H7 (cell line): ENCODE measurements at regions not wholly inside any gene's neighbourhood (a gene's known extent, or its start where the extent isn't known, plus 50 kb on each side); places are given as distances from the start of the nearest gene placed in this dataset.
A peak's percentile ranks its signal among the peaks of the same experiment; 100 is the strongest.

ENCODE experiments used
- DNase-seq: peaks from one replicate; pipeline ENCODE4 v3.0.0; 2012
- H3K27me3 ChIP-seq: 2 replicates; pipeline ENCODE4 v1.6.0; 2011; ENCODE audit warnings: mild to moderate bottlenecking, low read length; ENCODE audit not compliant: control insufficient read depth, insufficient read depth
- H3K36me3 ChIP-seq: replicated peaks from 2 replicates; pipeline ENCODE4 v1.5.1; 2011; ENCODE audit warnings: low read length; ENCODE audit not compliant: control insufficient read depth, insufficient read depth
- H3K4me3 ChIP-seq: 2 replicates; pipeline ENCODE4 v1.5.1; 2011; ENCODE audit warnings: low read depth, mild to moderate bottlenecking, control low read depth, low read length, moderate library complexity; ENCODE audit not compliant: insufficient read depth

- no peak overlapping the region for H3K4me3 ChIP-seq
- H3K27me3 ChIP-seq = no peaks in the 10 kb centered on the region; the same call in 1 of the 2 replicates
- H3K36me3 ChIP-seq = no peaks in the 10 kb centered on the region
- DNase-seq = no peak
These were observed 455.9 kb downstream of the PDCD6IP start for GRCh38 chr3:34254285-34254684.

DNA sequence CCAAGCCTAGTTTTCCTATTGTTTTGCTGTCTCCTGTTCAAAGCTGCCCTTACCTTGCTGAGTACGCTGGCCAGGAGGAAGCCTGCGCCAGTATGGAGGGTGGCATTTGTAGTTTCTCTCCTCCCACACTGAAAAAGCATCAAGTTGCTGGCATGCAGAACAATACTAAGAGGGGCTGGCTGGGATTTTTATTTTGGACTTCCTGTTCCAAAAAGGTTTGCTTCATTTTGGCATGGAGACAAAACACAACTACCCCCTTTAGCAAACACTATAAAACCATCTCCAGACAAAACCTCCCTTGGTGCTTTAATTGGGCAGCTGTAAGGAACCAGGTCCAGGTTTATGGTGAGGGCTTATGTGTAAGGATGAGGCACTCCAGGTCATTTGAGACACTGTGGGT is 457.6 kb downstream of the PDCD6IP start:
- H3K27me3 ChIP-seq = no peaks in the 10 kb centered on the region; the same call in 1 of the 2 replicates

DNA sequence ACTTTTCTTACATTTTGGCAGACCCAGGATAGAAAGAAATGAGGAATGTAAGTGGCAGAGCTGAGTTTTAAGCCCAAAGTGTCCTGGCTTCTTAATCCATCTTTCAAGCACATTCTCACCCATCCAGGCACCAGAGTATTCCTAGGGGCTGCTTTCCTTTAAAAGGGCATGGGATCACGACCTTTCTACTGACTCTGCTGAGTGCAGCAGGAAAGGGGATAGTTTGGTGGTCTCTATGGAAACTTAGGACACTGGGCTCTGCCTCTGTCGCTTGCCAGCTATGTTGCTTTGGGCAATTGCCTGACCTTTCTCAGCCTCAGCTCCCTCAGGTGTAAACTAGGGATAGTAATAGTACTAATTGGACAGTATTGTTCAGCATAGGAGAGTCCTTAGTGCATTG is 458.4 kb downstream of the PDCD6IP start:
- no peaks in the 10 kb centered on the region for H3K36me3 ChIP-seq
- H3K27me3 ChIP-seq = no peaks in the 10 kb centered on the region; the same call in 1 of the 2 replicates
- no peak for DNase-seq
- H3K4me3 ChIP-seq = no peak overlapping the region

More for the DNA sequence above, 457.6 kb downstream of the PDCD6IP start:
- no peak overlapping the region for H3K4me3 ChIP-seq
- H3K36me3 ChIP-seq = no peaks in the 10 kb centered on the region
- DNase-seq = no peak

GRCh38 chr3:34258271-34258998 is 460.0 kb downstream of the PDCD6IP start:
- Histone ChIP-seq H3K4me3 (no peak overlapping the region), H3K27me3 (no peaks in the 10 kb centered on the region; the same call in 1 of the 2 replicates), H3K36me3 (no peaks in the 10 kb centered on the region)
- no peak for DNase-seq

DNA sequence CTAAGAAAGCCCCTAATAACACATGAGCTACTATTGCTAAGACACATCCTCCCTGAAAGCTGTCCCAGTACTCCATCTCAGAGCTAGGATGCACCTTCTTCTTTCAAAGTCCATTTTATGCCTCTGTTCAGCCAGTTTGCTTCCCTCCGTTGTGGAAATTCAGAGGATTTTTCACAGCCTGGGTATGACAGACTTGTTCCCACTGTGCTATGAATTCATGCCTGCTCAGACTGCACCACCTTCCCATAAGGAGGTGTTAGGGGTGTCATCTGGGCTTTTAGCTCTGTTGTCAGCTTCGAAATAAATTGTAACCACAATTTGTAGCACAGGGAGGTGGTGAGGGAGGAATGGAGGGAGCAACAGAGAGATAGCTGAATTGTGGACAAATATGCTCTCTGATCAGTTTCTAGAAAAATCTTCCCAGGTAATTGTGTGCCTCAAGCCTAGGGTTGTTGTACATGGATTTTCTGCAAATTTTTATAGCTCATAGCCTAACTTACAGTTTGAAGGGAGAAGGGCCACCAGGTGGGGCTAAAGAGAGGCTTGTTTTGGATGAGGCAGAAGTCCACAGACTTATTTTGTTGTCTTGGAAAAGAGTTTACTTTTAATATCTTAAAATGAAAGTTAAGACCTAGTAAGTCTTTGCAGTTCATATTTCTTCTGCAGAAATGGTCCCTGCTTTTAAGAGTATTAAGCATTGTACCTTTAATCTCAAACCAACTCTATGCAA is 462.0 kb downstream of the PDCD6IP start:
- Histone ChIP-seq H3K36me3 (no peaks in the 10 kb centered on the region), H3K4me3 (no peak overlapping the region), H3K27me3 (no peaks in the 10 kb centered on the region; the same call in 1 of the 2 replicates)
- DNase-seq = peak; percentile 6

- H3K4me3 ChIP-seq = no peak overlapping the region
- H3K27me3 ChIP-seq = no peaks in the 10 kb centered on the region
- no peak for DNase-seq
- no peaks in the 10 kb centered on the region for H3K36me3 ChIP-seq
These were observed 462.6 kb downstream of the PDCD6IP start for GRCh38 chr3:34261001-34261385.

DNA sequence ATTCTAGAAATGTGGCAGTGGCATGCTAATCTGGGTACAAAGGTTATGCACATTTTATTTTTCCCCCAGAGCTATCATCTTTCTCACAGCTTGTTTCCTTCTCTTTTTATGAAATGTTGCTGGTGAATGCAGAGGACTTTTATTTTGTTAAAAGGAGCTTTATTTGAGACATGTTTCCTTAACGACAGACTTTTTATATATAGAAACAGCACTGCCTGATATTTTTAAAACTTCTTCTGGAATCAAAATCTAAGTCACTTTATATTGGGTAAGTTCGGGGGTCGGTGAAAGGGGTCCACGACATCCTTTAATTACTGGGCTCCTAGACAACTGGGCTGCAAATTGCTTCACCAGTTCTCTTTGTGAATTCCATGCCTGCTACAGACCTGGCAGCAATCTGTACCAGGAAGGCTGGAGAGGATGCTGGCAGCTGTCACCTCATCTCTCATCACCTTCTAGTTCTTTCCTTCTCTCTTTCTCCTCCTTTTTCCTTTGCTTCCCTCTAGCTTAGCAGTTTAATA is 464.7 kb downstream of the PDCD6IP start:
- Histone ChIP-seq H3K4me3 (no peak overlapping the region), H3K36me3 (no peaks in the 10 kb centered on the region), H3K27me3 (no peaks in the 10 kb centered on the region)
- no peak for DNase-seq

DNA sequence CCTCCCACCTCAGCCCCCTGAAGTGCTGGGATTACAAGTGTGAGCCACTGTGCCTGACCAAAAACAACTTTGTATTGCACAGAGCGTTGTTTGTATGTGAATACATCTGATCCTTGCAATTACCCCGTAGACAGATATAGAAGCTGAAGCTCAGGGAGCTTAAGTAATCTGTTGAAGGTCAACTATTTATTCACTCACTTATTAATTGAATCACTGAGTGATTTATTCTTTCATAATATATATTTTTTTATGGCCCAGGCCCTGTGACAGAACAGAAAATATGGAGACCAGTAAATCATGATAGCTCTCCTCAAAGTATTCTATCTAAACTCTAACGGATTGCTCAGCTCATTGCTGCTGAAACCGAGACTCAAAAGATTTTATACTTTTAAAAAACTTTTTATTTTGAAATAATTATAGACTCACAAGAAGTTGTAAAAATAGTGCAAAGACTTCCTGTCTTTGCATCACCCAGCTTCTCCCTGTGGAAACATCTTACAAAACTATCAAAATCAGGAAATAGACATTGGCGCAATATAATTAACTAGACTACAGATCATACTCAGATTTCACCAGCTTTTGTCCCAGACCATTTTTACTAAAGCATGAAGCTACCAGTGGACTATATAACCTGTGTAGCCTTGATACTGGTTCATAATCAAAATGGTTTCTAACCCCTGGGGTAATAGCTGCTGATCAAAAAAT is 466.1 kb downstream of the PDCD6IP start:
- Histone ChIP-seq H3K36me3 (no peaks in the 10 kb centered on the region), H3K27me3 (no peaks in the 10 kb centered on the region), H3K4me3 (no peak overlapping the region)
- DNase-seq = no peak

GRCh38 chr3:34267088-34267487 is 468.7 kb downstream of the PDCD6IP start:
- H3K27me3 ChIP-seq = no peaks in the 10 kb centered on the region
- no peak overlapping the region for H3K4me3 ChIP-seq
- DNase-seq = no peak
- no peaks in the 10 kb centered on the region for H3K36me3 ChIP-seq

GRCh38 chr3:34268032-34268709 is 469.7 kb downstream of the PDCD6IP start:
- Histone ChIP-seq H3K36me3 (no peaks in the 10 kb centered on the region), H3K4me3 (no peak overlapping the region), H3K27me3 (no peaks in the 10 kb centered on the region)
- DNase-seq = no peak

- Histone ChIP-seq H3K36me3 (no peaks in the 10 kb centered on the region), H3K27me3 (no peaks in the 10 kb centered on the region), H3K4me3 (no peak overlapping the region)
- DNase-seq = no peak
These were observed 477.4 kb downstream of the PDCD6IP start for GRCh38 chr3:34275811-34276210.

- Histone ChIP-seq H3K36me3 (no peaks in the 10 kb centered on the region), H3K4me3 (no peak overlapping the region), H3K27me3 (no peaks in the 10 kb centered on the region)
- DNase-seq = no peak
These were observed 477.9 kb downstream of the PDCD6IP start for GRCh38 chr3:34276342-34276741.

- Histone ChIP-seq H3K4me3 (no peak overlapping the region), H3K27me3 (no peaks in the 10 kb centered on the region), H3K36me3 (no peaks in the 10 kb centered on the region)
- DNase-seq = no peak
These were observed 478.7 kb downstream of the PDCD6IP start for GRCh38 chr3:34277110-34277509.

DNA sequence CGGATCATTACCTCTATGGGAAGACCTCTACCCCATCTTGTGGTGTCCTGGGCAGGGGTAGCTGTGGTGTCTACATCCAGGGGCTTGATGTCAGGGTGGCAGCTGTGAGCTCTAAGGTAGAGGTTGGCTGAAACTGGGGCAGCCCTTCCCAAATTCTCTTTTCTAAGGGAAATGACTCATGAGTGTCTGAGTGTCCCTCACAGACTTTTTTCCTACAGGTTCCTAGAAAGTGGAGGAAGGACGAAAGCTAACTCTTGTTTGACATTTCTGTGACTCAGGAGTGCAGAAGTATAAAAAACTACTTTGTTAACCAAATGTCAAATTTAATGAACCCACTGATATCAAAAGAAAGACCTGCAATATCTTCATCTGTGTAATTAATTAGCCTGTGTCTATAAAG is 481.5 kb downstream of the PDCD6IP start:
- Histone ChIP-seq H3K4me3 (no peak overlapping the region), H3K27me3 (no peaks in the 10 kb centered on the region; the same call in 1 of the 2 replicates), H3K36me3 (no peaks in the 10 kb centered on the region)
- no peak for DNase-seq
